HG02642 (cell line): ENCODE measurements at regions not wholly inside any gene's neighbourhood (a gene's known extent, or its start where the extent isn't known, plus 50 kb on each side); places are given as distances from the start of the nearest gene placed in this dataset.
"Not testable (repeated sequence)": the region's sequence is repeated elsewhere in the genome, so short reads cannot be mapped to it uniquely, and the experiment has no call there.

ENCODE experiments used
- ATAC-seq: cut with Tn5 transposase; IDR thresholded peaks from one replicate; pipeline ENCODE4 v1.9.1; 2021; ENCODE audit warnings: mild to moderate bottlenecking; ENCODE audit not compliant: unreplicated experiment, poor library complexity

DNA sequence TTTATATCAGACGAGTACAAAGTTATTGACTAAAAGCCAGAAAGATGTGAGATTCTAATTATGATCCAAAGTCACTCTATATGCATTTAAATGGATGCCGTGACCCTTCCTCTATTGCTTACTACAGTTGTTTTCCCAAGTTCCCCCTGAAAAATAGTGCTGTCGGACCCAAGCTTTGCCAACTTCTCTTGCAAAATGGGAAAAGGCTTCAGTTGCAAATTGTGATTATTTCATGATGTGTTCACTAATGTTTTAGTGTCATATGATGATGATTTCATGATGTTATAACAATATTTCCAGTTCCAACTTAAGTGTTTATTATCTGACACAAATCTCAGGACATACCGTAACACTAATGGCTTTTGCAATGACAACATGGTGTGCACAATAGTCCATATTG is 534.6 kb upstream of the ATP2B1 start:
- ATAC-seq = no peak

DNA sequence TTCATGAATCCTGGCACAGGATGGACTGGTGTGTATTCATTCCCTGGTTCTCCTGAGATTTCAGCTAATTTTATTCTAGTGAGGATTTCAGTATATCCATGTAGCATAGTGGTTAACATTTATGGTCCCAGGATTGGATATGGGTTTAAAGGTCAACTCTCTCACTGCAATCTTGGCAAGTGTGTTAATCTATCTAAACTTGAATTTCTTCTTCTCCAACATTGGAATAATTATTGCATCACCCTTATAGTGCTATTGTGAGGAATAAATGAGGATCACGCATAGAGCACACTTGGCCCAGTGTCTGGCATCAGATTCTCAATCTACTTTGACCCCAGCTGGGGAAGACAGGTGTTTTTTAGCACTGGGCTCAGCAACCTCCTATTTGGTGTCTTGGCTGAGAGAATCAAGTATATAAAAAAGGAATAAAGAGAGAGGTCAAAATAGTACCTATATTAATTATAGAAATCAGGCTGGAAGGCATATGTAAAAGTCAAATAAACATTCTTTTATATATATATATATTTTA is 531.2 kb upstream of the ATP2B1 start:
- ATAC-seq = no peak

DNA sequence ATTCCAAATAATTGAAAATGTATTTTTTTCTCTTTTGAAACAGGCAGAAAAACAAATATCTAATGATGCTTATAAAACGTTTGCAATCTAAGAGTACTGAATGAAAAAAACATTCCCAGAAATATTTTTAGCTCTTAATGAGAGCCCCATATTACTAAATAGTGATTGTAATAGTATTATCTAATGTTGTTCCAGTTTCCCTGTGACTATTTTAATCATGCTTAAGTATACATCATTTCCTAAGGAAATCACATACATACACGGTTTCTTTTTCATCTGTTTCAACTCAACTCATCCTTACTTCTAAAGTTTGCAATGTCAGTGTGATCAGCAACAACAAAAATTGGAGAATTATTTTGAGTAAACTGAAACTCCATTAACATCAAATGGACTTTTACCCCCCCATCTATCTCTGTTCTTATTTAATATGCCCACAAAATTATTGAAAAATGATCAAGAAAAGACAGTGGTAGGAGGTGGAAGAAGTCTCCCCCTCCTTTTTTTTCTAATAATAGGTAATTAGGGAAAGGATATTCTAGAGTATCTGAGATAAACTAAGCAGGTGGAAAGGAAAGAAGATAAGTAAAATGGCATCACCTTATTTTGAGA is 530.1 kb upstream of the ATP2B1 start:
- ATAC-seq = no peak

DNA sequence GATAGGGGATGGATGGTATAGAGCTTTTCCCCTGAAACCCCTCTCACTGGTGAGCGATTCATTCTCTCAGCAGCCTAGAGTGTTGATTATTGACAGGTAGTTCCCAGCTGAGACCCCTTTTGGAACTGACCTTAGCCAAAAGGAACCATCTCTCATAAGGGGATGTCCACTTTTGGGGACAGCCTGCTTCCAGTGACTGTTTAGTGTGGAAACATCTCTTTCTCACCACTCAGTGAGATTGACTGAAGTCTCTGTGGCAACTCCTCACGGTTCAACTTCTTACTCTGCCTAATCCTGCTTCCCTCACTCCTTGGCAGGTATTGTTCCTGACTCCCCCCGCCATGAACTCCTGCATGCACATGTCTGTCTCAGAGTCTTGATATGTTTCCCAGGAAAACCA is 529.2 kb upstream of the ATP2B1 start:
- no peak for ATAC-seq

DNA sequence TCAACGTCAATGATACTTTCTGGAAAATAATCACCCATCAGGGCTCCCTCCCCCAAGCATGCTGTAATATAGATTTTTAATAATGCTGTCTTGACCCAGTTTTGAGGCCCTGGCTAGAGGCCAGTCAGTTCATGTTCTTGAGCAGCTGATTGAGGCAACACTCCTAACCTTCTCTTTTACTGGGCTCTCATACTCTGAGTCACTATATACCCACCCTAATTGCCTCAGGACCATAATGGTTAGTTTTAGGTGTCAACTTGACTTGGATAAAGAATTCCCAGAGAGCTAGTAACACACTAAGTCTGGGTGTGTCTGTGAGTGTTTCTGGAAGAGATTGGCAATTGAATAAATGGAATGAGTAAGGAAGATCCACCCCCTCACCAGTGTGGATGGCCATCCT is 527.0 kb upstream of the ATP2B1 start:
- ATAC-seq = no peak

DNA sequence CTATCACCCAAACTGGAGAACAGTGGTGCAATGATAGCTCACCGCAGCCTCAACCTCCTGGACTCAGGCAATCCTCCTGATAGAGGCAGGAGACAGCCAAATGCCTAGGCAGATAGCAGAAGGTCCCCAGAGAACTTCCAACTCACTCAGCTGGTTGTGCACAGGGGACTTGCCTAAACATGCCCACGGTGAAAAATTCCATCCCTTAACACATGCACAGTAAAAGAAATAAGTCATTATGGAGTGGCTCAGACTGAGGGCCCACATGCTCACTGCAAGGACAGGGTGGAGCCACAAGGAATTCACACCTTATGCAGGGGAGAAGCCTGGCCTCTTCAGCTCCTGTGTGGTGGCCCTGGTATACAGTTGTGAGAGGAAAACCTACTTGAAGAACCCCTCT is 525.8 kb upstream of the ATP2B1 start:
- ATAC-seq = no peak

DNA sequence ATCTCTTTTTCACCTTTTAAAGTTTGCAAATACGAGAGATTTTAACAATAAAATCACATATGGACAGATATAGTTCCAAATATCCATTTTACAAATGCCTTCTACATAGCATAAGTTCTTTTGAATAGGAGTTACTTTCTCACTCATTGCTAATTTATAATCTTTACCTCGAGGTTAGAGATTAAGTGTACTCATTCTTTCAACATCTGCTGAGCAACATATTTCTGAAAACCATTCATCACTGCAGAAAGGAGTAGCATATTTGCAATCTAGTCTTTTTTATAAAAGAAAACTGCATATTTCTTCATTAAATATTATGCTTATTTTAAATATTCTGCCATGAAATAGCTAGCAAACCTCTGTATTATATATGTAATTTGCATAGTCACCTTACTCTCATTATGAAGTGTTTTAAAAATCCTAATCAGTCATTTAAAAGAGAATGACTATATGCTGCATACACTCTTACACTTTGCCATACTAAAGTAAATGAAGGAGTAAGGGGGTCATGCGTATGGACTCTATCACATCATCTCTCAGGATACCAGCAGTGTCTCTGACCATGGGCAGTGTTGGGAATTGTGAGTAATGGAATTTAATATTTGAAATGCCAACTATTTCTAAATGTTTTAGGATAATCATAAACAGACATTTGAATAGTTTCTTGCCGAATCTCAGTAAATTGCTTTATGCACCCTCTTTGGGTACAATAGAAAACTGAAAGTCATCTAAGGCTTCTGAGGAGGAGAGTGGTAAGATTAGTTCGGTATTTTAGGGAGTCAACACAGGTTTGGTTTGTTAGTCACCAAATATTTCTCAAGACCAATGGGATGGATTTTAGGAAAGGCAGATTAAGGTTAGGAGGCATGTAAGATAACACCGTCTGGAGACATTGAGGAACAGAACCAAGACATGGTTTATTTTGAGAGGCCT is 524.8 kb upstream of the ATP2B1 start:
- ATAC-seq = no peak

DNA sequence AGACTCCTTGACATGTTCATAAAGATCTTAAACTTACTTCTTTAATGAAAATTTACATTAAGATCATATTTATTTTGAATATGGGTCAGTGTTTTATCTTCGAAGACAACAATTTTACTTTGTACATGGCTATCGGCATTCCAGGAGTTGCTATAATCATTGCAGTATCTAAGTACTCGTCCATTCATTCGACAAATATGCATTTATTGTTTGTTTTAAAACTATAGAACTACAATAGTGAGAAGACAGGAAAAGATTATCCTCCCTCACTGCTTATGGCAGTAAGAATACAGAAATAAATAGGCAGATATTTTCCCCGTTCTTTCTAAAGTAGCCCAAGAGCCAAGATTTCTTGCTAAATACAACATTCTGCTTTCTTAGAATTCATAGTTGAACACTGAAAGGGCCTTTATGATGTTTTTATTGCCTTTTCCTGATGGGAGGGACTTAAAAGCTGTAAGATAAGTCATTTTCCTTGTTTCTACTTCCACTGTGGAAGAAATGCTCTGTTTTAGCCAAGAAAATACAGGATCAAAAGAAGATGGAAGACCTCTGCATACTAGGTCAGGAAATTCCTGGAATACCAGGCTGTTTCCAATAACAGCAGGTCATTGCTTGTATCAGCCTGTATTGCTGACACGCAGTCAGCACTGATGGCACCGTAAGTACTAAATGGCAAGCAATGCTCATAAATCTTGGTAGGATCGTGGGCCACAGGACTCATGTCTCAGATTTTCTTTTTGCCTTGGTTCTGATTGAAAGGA is 521.0 kb upstream of the ATP2B1 start:
- ATAC-seq = no peak

DNA sequence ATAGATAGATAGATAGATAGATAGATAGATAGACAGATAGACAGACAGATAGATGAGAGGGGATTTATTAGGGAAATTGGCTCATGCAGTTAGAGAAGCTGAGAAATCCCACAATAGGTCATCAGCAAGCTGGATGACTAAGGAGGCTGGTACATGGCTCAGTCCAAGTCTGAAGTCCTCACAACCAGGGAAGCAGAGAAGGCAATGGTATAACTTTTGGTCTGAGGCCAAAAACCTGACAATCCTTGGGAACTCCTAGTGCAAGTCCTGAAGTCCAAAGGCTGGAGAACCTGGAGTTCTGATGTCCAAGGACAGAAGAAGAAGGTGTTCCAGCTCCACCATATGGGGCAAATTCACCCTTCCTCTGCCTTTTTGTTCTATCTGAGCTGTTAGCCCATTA is 517.6 kb upstream of the ATP2B1 start:
- no peak for ATAC-seq

DNA sequence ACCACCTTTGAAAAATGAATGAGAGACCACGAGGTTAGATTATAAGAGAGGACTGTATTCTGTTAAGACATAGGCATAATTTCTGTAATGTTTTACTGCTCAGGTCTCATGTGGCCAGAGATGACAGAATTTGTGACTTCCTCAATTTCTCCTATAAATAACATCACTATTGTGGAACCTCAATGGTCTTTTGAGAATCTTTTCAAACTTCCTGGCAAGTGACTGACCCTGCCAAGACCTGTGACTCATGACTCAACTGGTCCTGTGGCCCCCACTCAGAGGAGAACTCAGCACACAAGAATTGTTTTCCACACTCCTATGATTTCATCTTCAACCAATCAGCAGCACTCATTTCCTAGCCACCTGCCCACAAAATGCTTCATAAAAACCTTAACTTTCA is 508.2 kb upstream of the ATP2B1 start:
- ATAC-seq = no peak

DNA sequence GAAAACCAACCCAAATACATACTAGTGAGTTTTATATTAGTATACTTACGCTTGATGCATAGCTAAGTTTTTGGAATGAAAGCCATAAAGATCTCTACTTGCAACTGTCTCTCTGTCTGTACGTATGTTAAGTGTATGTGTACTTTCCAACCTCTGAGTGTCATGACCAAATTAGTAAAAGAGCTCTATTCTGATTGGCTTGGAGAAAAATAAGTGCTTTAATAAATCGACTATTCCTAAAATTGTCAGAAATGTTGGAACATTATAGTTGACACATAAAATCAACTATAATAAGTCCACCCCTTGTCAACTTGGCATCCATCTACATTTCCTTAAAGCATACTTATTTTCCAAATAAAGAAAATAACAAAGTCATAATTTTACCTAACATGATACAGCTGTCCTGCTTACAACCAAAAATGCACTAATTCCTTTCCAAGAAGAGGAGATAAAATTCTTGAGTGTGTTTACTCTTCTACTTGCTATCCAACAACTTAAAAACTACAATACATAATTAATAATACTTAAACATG is 507.4 kb upstream of the ATP2B1 start:
- ATAC-seq = no peak

DNA sequence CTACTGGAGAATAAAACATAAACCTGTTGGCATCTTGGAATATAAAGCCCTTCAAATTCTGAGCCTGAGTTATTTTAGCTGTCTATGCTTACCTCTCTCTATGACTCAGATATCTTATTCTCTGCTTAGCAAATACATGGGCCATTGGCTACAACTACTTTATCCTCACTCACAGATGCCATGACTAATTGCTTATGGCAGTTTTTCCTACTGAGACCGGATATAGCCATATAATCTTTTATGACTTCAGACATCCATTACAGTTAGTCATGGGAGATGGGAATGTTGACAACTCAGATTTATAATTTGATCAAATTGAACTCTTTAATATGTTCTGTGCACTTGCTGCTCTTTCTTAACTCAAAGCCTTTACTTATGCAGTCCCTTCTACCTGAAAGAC is 502.4 kb upstream of the ATP2B1 start:
- no peak for ATAC-seq

DNA sequence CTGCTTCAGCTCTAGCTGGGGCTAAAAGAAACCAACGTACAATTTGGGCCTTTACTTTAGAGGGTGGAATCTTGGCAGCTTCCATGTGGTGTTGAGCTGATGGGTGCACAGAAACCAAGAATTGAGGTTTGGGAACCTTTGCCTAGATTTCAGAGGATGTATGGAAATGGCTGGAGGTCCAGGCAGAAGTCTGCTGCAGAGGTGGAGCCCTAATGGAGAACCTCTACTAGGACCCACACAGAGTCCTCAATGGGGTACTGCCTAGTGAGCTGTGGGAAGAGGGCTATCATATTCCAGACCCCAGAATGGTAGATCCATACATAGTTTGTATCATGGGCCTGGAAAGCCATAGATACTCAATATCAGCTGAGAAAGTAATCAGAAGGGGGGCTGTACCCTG is 500.4 kb upstream of the ATP2B1 start:
- ATAC-seq = no peak

DNA sequence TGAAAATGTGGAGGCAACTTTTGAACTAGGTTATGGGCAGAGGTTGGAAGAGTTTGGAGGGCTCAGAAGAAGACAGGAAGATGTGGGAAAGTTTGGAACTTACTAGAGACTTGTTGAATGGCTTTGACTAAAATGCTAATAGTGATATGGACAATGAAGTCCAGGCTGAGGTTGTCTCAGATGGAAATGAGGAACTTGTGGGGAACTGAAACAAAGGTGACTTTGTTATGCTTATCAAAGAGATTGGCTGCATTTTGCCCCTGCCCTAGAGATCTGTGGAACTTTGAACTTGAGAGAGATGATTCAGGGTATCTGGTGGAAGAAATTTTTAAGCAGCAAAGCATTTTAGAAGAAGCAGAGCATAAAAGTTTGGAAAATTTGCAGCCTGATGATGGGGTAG is 499.7 kb upstream of the ATP2B1 start:
- not testable (repeated sequence) for ATAC-seq

DNA sequence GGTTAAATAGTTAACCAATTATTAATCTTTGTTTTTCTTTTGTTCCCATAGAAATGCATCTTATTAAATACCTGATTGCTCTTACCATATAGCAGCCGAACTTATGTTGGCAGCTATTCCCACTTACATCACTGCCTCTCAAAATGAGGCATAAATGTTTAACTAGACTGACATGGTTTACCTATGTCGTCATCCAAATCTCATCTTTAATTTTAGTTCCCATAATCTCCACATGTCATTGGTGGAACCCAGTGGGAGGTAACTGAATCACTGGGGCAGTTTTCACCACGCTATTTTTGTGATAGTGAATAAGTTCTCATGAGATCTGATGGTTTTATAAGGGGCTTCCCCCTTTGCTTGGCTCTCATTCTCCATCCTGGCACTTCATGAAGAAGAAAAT is 499.2 kb upstream of the ATP2B1 start:
- no peak for ATAC-seq

DNA sequence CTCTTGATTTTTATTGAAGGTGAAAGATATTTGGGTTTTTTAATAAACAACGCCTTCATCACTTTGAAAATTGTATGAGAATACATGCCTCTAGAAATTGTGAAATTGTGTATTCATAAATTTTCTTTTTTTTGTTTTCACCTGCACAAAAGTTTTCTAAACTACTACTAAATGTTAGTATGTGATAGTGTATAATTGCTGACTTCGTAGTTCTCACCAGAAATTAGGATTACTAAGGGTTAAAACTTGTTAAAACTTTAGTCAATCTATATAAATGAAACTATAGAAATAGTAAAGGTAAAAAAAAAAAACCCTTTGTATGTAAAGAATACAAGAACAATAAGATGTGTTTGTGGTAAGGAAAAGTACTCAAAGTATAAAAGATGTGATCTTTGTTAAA is 496.5 kb upstream of the ATP2B1 start:
- ATAC-seq = no peak

DNA sequence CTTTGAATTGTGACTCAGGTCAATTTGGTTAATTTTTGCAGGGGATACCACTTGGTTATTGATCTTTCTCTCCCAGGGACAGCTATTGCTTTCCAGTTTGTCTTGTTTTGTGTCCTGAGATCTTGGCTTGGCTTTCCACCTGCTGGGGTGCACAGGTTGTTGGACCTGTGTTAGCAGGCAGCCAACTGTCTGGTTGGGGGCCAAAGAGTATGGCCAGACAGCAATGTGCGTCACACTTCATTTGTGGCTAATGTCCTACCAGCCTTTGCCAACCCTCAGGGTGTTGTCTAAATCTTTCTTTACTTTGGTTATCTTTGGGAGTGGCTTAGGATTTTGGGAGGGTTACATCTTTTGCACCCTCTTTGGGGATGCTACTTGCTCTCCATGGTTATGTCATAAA is 494.9 kb upstream of the ATP2B1 start:
- no peak for ATAC-seq

DNA sequence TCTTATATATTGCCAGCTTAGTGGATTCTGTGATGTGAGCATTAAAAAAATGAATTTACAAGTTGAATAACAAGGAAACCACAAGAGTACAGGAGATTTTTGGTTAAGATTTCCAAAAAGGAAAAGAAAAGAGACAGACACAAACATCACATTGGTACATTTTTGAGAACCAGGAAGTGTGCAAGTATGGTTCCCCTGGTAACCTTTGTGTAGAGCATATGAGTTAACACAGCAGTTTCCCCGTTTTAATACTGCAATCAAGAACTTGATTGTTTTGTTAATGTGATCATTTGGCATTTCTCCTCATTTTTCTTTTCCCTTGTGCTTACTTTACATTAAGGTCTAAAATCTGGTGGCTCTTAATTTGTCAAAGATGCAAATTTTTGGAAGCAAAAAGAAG is 490.4 kb upstream of the ATP2B1 start:
- no peak for ATAC-seq

DNA sequence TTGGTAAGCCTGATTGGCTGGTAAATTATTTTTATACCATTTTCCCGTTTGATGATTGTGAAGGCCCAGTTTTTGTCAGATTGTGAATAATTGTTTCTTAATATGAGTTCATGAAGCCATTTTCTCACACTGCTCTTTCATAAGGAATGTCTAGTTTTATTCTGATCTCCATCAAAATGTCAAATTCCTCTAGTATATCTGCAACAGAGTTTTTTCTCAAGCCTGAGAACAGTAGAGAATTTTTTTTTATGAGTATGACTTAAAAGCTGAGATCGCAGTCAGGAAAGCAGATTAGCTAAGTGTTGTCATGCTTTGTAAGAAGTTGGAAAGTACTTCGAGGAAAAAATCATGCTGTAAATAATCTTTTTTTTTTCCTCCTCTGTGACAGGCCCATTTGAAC is 484.9 kb upstream of the ATP2B1 start:
- no peak for ATAC-seq

DNA sequence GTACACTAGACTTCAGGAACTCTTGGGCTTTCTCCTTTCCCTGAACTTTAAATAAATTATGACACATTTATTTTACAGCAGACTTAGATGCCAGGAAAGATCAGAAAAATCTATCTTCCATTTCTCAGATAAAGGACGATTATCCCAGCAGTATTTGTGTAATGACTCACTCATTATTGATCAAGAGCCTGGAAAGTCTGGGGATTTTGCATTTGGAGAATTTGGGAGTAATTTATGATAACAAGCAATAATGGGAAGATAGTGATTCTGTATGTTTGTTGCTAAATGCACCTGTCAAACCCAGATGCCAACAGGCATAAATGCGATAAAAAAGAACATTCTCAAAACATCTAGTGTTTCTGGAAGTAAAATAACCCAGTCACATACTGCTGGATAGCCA is 480.2 kb upstream of the ATP2B1 start:
- no peak for ATAC-seq

DNA sequence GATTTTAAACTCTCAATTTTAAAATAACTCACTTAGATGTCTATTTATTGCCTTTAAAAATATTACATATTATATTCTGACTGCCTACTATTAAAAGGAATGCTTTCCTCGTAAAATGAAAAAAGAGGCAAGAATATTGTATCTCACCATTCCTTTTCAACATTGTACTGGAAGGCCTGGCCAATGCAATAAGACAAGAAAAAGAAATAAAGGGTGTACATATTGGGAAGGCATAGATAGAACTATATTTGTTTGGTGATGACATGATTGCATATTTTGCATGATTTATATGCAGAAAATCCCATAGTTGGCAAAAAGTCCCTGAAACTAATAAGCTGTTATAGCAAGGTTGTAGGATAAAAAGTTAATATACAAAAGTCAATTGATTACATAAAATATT is 474.6 kb upstream of the ATP2B1 start:
- ATAC-seq = no peak
